HT1080 (cell line): ENCODE measurements at regions not wholly inside any gene's neighbourhood (a gene's known extent, or its start where the extent isn't known, plus 50 kb on each side); places are given as distances from the start of the nearest gene placed in this dataset.
"Not testable (repeated sequence)": the region's sequence is repeated elsewhere in the genome, so short reads cannot be mapped to it uniquely, and the experiment has no call there.

Source experiments
- DNase-seq: peaks from one replicate; pipeline ENCODE4 v3.0.0-alpha.2; 2015; ENCODE audit warnings: low read depth

DNA sequence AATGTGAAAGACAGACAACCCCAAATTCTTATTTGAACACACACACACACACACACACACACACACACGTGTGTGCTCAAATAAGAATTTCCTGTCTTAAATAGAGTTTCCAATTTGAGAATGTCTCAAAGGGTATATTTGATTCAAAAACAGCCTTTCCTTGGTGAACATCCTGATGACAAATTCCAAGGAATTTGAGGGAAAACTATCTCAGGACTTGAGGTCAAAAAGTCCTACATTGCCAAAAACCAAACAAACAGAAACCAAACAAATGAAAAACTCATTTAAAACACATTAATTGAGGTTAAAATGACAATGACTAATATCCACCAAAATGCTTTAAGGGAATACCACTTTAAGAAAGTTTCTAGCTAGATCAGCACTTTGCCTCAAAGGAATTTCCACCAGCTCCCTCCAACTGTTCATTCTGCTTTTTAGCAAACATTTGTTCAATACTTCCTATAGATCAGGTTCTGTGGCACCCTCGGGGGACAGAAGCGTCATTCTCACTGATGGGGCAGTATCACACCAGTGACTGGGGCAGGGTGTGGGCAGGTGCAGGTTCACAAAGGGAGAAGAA, 232.1 kb upstream of the TRIB2 start:
- DNase-seq = peak; percentile 31

DNA sequence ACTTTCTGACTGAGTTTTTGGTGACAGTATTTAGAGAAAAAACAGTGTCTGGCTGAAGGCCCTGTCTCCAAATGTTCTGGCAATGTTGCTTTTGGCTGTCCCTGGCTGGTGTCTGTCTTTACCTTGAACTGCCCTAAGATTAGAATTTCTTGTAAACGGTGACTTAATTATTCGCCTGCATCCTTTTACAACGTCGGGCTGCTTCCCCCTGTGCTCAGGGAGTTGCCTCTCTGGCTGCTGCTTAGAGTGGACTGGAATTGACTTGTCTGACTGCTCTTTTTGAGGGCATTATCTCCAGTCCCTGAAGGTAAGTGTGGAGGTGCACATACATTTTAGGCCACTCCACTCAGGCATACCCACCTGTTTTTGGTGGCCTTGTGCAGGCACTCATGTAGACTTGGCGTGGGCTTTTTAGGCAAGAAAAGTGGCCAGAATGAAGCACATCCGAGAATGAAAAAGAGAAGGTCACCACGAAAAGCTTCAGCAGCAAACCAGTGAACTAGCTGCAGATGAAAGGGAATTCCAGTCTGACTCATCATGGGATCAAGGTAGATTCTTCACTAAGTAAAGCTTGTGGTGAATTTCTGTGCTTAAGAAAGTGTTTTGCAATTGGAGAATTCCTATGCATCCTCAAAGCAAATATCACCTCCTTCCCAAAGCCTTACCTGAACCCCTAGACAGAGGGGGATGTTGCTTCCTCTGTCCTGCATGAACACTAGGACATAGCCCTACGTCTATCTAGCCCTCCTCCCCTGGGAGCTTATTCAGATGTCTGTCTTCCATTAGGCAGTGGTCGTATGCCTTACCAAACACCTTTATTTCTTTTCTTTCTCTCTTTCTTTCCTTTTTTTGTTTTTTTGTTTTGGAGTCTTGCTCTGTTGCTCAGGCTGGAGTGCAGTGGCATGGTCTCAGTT, 230.3 kb upstream of the TRIB2 start:
- DNase-seq = peak; percentile 73

DNA sequence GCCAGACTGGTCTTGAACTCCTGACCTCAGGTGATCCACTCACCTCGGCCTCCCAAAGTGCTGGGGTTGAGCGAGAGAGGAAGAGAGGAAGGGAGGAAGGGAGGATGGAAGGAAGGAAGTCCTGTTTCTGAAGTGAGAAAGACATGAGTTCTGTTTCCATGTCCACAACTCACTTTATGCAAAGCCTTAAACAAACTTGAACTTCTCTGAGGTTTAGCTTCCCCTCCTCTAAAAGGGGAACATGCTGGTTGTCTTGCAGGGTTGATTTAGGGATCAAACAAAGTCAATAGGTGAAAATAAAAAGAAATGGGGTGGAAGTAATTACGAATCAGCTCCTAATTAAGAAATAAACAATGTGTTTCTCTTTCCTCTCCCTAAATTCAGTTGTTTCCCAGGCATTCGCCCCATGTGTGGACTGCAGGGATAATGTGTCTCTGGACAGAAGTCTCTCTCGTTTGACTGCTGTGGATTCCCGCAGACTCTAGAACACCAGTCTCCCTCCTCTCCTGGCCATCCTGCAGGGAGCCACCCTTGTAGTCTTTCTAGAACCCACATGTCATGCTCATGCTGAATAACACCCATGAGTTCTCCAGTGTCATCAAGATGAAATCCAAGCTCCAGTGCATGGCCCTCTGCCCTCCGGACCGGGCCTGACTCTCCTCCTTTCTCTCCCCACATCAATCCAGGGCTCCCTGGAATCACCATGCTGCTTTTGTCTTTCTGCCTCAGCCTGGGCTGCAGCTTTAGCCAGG, 229.3 kb upstream of the TRIB2 start:
- no peak for DNase-seq

DNA sequence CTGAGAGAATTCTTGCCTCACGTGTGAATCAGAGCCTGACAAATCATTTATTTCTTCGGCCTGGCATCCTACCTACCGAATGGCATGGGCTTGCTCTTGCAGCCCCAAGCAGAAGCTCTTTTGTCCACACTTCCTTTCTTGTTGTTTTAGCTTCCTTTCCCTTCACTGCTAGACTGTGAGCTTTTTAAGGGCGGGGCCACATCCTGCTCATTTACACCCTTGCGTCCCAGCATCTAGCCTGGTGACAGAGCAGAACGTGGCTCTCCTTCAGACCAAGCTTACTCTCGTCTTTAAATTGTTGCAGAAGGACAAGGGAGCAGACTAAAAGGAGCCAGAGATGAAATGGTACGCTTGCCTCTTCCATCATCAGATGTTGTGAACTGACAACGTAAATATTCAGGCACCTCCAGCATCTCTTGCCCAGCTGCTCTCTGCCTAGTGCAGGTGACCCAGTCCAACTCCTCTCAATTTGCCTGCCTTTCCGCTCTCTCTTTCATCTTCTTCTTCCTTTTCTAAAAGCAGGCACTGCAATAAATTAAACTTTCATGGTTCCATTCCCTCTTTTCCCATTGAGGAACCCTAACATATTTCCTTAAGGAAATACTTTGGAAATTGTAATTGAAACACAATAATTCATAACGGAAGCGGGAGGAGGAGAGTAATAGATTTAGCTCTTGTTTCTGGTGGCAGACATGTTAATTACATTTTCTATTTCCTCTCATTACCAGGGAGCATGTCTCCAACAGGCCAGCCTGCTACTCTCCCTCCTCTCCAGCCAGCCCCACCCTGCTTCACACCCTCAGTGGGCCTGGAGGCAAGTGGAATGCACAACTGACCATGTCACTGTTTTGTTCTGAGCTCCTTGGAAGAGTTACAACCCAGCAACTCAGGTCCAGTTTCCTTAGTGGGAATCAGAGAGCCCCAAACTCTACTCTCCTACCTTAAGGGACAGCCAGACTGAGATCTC, 228.1 kb upstream of the TRIB2 start:
- no peak for DNase-seq

DNA sequence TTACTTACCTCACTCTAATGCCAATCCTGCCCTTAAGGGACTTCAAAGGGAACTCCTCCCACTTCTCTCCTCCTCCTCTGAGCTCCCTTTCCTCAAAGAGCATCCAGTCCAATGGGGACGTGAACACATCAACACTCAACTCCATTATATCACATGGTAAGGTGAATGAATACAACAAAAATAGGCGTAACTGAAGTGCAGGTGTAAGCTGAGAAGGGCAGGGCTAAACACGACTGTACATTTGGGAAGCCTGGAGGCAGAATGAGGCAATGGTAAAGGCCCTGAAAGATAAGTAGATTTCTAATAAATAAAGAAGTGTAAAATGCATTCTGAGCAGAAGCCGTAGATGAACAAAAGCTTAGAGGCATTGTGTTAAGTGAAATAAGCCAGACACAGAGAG, 226.1 kb upstream of the TRIB2 start:
- no peak for DNase-seq

DNA sequence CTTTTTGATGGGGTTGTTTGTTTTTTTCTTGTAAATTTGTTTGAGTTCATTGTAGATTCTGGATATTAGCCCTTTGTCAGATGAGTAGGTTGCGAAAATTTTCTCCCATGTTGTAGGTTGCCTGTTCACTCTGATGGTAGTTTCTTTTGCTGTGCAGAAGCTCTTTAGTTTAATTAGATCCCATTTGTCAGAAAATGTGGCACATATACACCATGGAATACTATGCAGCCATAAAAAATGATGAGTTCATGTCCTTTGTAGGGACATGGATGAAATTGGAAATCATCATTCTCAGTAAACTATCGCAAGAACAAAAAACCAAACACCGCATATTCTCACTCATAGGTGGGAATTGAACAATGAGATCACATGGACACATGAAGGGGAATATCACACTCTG, 224.4 kb upstream of the TRIB2 start:
- DNase-seq = not testable (repeated sequence)

DNA sequence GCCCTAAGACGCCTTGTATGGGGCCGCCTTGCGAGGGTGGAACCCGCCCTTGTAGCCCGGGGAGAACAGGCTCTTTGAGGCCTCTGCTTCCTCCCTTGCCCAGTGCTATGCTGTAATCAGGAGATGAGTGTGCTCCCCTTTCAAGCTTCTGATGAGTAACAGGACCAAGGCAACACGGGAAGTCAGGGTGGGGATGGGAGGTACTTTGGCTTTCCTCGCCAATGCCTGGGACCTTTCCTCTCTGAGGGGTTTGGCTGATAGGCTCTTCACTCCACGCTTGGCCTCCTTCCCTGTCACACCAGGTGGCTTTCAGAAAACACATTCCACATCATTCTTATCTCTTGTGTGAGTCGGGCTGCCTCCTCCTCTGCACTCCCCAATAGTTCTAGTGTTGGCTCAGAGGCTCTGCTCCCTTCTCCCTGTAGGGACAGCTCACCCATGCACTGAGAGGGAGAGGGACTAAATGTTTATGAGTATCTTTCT, 223.7 kb upstream of the TRIB2 start:
- DNase-seq = peak; percentile 92

DNA sequence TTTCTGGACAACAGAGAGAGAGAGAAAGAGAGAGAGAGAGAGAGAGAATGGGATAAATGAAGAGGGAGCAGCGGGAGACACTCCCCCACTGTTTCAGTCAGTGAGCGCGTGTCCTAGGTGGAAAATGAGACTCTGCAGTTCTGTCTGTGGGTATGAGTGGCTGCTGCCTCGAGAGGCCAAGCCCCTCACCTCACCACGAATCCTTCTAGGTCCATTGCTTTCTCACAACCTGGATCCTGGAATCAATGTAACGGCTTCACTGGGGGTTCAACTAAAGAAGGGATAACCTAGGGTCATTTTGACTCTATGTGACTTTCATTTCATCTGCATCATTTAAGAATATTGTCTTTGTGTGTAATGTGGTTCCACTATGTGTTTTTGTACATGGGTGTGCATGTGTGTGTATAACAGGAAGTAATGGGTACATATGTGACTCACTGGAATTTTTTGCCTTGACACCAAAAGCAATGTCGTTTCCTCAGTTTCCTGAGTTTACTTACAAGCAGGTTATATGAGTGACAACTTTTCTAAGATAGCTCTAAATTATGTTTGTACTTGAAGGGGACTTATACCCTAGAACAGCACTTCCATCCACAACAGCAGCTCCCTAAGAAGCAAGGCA, 221.4 kb upstream of the TRIB2 start:
- no peak for DNase-seq

DNA sequence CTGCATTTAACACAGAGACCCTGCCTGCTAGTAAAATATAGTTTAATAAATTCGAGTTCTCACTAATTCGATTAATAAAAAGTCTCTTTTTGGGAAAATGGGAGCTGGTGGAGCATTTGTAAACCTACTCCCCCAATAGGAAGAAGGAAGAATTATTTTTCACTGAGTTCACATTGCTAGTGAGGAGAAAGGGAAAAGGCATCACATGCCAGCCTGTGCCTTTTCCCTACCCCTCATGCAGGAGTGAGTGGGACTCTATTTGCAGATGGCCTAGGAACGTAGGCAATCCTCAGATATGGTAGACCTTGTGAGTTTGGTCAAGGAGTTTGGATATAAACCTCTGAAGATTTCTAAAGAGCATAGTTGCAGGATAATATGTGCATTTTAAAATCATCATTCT, 218.4 kb upstream of the TRIB2 start:
- DNase-seq = no peak

DNA sequence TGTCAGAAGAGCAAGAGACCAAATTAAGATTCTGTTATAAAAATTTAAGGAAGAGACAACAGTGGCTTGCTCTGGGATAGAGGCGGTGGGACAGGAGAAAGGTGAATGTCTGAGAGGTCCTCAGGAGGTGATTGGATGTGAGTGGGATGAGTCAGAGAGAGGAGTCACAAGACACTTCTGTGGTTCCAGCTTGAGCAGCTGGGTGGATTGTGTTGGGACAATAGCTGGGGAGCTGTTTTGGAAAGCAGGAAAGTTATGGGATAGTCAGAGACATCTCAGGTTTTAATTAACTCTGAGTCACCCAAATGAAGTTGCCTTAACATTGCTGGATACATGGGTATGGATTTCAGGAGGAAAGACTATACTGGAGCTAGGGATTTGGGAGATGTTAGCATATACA, 218.0 kb upstream of the TRIB2 start:
- peak; percentile 84 for DNase-seq

DNA sequence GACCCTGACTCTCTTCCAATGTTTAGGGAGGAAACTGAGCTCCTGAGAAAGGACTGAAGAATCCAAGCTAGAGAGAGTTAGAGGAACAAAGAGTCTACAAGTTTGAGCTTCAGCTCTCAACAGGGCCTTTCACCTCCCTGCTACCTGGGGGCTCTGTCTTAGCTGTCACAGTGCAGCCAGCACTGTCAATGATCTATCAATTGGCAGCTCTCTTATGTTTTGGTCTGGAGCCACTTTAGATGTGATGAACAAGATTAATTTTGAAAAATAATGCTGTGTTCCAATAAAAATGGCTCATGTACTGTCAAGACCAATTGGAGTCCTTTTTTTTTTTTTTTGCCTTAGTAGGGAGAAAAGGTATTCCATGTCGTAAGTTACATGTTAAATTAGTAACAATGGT, 215.8 kb upstream of the TRIB2 start:
- no peak for DNase-seq

DNA sequence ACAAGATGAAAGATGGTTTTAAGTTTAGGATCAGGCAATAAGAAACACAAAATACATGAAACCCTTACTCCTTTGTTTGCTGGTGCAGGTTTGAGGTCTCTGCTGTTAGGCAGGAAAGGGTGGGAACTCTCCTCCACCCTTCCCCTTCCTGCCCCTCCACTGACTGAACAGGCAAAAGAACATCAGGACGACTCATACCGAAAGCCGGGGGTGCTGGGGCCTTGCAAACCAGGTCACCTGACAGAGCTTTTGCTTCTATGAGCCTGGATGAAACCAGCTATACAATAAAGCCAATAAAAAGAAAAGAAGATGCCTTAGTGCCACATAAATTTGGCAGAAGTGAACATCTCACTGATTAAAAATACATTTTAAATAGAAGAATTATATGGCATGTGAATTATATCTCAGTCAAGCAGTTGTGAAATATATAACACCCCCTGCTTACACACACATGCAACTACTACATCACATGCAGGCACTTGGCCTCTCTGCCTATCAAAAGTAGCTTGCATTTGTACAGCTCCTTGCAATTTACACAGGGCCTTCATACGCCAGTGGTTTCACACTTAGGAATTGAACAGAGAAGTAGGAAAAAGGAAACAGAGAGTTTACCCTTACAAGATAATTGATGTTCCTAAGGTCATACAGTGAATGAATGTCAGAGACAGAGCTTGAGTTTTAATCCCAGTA, 215.1 kb upstream of the TRIB2 start:
- peak; percentile 63 for DNase-seq

DNA sequence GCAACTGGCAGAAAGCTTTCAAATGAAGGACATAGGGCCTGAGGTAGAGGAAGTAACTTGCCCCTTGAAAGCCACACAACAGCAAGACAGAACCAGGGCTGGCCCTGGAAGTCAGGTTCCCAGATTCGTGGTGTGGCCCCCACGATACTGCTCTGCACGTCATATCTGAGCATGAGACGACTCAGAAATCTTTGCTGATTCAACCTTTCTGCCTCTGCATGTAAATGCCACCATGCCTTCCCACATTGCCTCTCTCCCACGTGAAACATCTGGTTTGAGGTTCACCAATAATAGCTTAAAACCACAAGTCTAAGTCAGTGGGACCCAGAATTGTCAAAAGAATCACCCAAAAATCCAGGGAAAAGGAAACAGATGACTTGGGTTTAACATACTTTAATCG, 214.0 kb upstream of the TRIB2 start:
- no peak for DNase-seq

DNA sequence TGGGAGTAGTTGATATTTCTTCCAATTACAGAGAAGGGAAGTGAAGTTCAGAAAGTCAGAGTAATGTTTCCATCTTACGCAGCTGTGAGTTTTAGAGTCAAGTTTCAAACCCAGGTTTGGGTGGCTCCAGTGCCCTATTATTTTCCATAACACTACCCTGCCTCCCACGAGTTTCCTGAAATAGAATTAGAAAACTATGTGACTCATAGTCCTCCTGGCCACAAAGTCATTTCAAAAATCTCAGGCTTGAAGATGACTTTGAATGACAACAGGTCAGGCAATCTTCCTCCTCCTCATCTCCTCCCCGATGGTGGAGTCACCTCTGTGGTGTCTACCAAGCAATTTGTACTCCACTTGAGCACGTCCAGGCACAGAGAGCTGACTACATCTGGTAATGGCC, 212.3 kb upstream of the TRIB2 start:
- peak; percentile 79 for DNase-seq

DNA sequence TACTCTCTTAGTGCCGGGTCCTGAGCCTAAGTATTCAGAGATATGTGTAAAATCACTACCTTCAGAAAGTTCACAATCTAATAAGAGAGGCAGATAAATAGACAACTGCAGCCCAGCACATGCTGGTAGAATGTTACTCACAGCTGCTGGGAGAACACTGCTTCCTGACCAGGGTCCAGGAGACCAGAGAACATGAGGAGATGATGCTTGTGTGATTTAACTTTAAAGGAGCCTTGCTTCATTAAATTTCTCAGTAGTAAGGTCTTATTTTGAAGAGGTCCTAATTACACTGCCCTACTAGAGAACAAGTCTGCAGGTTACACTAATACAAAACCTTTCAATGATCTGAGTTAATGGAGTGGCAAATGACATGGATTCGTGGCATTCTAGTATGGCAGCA, 209.9 kb upstream of the TRIB2 start:
- DNase-seq = no peak

DNA sequence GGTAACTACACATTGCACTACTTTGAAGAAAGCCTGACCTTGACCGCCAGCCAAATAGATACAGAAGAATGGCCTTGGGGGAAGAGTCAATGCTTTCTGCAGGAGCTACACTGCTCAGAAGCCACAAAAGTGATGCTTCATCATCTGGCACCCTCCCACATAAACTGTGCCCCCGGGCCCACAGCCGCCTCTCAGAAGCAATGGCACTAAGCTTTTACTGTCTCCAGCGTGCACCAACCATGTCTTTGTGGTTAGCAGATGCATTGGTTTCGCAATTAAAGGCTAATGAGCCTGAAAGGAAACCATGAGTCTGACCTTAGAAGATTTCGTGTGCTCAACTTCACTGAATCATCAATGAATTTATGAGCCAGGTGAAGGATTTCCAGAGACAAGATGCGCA, 209.4 kb upstream of the TRIB2 start:
- DNase-seq = peak; percentile 93

DNA sequence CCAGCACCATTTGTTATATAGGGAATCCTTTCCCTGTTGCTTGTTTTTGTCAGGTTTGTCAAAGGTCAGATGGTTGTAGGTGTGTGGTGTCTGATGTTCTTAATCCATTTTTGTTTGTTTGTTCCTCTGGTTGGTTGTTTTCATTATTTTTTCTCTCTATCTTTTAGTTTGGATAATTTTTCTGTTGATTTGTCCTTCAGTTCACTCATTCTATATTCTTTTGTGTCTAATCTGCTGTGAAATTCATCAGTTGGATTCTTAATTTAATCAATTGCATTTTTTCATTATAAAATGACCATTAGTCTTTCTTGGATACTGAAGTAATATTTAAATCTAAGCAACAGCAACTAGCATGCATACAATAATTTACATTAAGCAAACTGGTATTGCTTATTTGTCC, 206.7 kb upstream of the TRIB2 start:
- no peak for DNase-seq

DNA sequence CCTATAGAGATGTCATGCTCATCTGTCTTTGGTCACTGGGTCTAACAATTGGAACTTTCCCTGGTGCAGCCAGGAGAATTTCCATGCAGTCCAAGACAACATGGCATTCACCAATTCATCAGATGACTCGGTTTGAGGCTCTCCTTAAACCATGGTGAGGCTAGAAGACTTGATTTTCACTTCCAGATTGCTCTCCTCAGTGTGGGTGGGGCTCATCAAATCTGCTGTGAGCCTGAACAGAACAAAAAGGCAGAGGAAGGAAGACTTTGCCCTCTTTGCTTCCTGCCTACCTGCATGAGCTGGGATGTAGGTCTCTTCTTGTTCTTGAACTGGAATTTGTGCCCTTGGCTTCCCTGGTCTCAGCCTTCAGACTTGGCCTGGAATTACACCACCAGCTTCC, 203.4 kb upstream of the TRIB2 start:
- DNase-seq = no peak

DNA sequence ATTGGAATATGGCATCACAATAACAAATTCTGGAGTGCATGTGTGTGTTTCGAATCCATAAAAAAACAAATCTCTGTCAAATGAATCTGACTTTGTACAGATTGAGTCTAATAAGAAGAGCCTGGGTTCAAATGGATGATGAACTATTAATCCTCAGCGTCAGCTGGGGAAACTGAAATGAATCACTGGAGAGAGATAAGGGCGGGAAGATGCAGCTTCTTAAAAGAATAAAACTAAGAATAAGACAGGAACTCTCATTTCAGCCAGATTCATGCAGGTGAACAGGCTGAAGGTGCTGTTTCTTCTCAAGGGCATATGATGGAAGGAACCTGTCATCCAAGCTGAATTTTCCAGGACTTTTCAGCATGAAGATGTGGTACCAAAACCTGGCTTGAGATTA, 202.6 kb upstream of the TRIB2 start:
- no peak for DNase-seq
